Osteoblast (primary cell): ENCODE measurements at regions not wholly inside any gene's neighbourhood (a gene's known extent, or its start where the extent isn't known, plus 50 kb on each side); places are given as distances from the start of the nearest gene placed in this dataset.
A peak's percentile ranks its signal among the peaks of the same experiment; 100 is the strongest.

Experiments
- DNase-seq: peaks from one replicate; pipeline ENCODE4 v3.0.0; 2011; ENCODE audit warnings: low spot score, mixed read lengths; ENCODE audit not compliant: insufficient read length; ENCODE audit errors: missing footprints
- H2AFZ ChIP-seq: 2 replicates; pipeline ENCODE4 v1.6.0; 2011; ENCODE audit warnings: mild to moderate bottlenecking, low read length
- H3K27ac ChIP-seq: 2 replicates; pipeline ENCODE4 v1.5.1; 2011; ENCODE audit warnings: mild to moderate bottlenecking, low read depth, low read length, moderate library complexity
- H3K27me3 ChIP-seq: 2 replicates; pipeline ENCODE4 v1.6.0; 2012; ENCODE audit warnings: mild to moderate bottlenecking, control low read depth, inconsistent platforms, low read length, moderate library complexity; ENCODE audit not compliant: insufficient read depth
- H3K36me3 ChIP-seq: 2 replicates; pipeline ENCODE4 v1.5.1; 2011; ENCODE audit warnings: mild to moderate bottlenecking, low read length, control low read depth, moderate library complexity; ENCODE audit not compliant: insufficient read depth
- H3K4me1 ChIP-seq: 2 replicates; pipeline ENCODE4 v1.5.1; 2011; ENCODE audit warnings: mild to moderate bottlenecking, low read length, control low read depth, moderate library complexity; ENCODE audit not compliant: insufficient read depth
- H3K4me2 ChIP-seq: 2 replicates; pipeline ENCODE4 v1.6.0; 2011; ENCODE audit warnings: mild to moderate bottlenecking, low read length; ENCODE audit not compliant: insufficient read depth
- H3K4me3 ChIP-seq: fragments of 200-600 bp; sonication (generic); 3 replicates; pipeline ENCODE4 v1.5.1; 2012; ENCODE audit warnings: mild to moderate bottlenecking, low read length, inconsistent platforms; ENCODE audit not compliant: insufficient read depth
- H3K79me2 ChIP-seq: 2 replicates; pipeline ENCODE4 v1.6.0; 2012; ENCODE audit warnings: mild to moderate bottlenecking, low read length, control low read depth, inconsistent platforms; ENCODE audit not compliant: insufficient read depth
- H3K9me3 ChIP-seq: 2 replicates; pipeline ENCODE4 v1.5.1; 2011; ENCODE audit warnings: low read depth, low read length, control low read depth
- H4K20me1 ChIP-seq: 2 replicates; pipeline ENCODE4 v1.6.0; 2012; ENCODE audit warnings: mild to moderate bottlenecking, low read length, control low read depth; ENCODE audit not compliant: insufficient read depth
- TF ChIP-seq, protein P1 (sequence below): IDR thresholded peaks from 2 replicates; pipeline ENCODE4 v1.5.1; 2011; ENCODE audit warnings: mild to moderate bottlenecking, low read depth, low read length, moderate library complexity; ENCODE audit errors: extremely low read depth

DNA sequence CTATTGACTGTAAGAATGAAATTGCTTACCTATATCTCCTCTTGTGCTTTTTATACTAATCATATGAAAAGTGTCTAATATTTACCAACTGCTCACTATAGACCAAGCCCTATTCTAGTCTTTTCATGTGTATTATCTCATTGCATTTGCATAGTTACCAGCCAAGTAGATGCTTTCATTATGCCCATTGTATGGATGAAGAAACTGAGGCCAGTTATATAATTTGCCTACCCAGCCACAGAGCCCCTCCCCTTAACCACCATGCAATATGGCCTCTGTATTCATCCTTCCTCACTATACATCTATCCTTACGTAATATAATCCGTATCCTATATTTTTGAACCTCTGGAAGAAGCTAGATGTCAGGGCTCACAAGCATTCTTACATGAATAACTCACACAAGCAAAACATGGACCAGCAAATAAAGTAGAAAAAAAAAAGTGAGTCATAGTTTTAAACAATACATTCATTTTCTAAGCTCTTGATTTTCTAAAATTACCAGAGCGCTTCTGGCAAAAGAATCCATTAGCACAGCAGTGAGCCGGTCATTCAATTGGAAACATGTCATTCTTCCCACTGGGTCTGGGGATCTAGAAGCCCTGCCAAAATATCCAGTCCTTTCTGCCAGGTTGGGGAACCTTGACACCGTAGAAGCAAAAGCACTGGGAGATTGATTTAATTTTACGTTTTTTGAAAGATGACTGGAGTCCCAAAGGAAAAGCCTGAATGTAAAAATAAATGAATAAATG lies 80.0 kb downstream of the C11orf91 start:
- Histone ChIP-seq H3K4me1 (peaks cover 32% of the 10 kb centered on the region), H3K9me3 (no peaks in the 10 kb centered on the region), H3K27ac (peak overlapping the region; percentile 66), H4K20me1 (no peaks in the 10 kb centered on the region), H2AFZ (peak overlapping the region; percentile 17), H3K36me3 (no peaks in the 10 kb centered on the region), H3K4me3 (peak overlapping the region; percentile 22), H3K79me2 (no peaks in the 10 kb centered on the region), H3K27me3 (no peaks in the 10 kb centered on the region), H3K4me2 (peak overlapping the region; percentile 58)
- TF ChIP-seq, protein P1, sequence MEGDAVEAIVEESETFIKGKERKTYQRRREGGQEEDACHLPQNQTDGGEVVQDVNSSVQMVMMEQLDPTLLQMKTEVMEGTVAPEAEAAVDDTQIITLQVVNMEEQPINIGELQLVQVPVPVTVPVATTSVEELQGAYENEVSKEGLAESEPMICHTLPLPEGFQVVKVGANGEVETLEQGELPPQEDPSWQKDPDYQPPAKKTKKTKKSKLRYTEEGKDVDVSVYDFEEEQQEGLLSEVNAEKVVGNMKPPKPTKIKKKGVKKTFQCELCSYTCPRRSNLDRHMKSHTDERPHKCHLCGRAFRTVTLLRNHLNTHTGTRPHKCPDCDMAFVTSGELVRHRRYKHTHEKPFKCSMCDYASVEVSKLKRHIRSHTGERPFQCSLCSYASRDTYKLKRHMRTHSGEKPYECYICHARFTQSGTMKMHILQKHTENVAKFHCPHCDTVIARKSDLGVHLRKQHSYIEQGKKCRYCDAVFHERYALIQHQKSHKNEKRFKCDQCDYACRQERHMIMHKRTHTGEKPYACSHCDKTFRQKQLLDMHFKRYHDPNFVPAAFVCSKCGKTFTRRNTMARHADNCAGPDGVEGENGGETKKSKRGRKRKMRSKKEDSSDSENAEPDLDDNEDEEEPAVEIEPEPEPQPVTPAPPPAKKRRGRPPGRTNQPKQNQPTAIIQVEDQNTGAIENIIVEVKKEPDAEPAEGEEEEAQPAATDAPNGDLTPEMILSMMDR: no peak
- DNase-seq: no peak

DNA sequence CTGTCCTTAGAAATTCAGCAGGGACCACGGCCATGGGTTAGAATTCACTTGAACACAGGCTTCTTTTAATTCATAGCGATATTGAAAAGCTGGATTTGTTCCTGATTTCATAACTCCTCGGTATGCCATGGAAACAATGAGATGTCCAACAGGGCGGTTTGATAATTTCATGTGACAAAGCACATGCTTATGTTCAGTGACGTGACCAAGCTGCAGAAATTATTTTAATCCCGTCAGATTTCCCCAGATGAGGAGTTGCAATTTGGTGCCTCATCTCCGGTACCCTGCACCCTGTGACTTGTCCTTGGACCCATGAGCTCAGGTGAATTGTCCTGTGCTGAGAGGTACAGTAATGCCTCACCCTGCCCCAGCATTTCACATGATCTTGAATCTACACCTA lies 81.7 kb downstream of the C11orf91 start:
- peaks cover 32% of the 10 kb centered on the region for H3K4me1 ChIP-seq
- TF ChIP-seq, protein P1: no peak
- H2AFZ ChIP-seq: no peak overlapping the region
- H3K79me2 ChIP-seq: no peaks in the 10 kb centered on the region
- H4K20me1 ChIP-seq: no peaks in the 10 kb centered on the region
- DNase-seq: no peak
- H3K36me3 ChIP-seq: no peaks in the 10 kb centered on the region
- no peak overlapping the region for H3K4me2 ChIP-seq
- no peaks in the 10 kb centered on the region for H3K27me3 ChIP-seq
- no peak overlapping the region for H3K4me3 ChIP-seq
- H3K27ac ChIP-seq: no peak overlapping the region
- H3K9me3 ChIP-seq: no peaks in the 10 kb centered on the region

DNA sequence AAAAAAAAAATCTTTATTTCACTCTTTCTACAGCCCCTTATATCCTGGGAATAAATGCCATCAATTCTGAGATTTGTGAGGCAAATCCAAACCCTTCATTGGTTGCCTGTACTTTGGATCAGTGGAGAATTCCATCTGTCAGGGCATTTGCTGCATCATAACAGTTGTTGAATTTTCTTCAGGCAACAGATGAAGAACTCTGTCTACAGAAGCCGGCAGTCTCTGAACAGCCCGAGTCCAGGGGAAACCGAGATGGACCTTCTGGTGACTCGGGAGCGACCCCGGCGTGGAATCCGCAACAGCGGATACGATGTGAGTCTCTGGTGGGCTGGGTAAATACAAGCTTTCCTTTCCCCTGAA lies 82.3 kb downstream of the C11orf91 start:
- no peaks in the 10 kb centered on the region for H3K79me2 ChIP-seq
- no peak overlapping the region for H3K4me3 ChIP-seq
- H4K20me1 ChIP-seq: no peaks in the 10 kb centered on the region
- no peaks in the 10 kb centered on the region for H3K9me3 ChIP-seq
- H3K36me3 ChIP-seq: no peaks in the 10 kb centered on the region
- no peak overlapping the region for H3K4me2 ChIP-seq
- H3K27me3 ChIP-seq: no peaks in the 10 kb centered on the region
- no peak overlapping the region for H2AFZ ChIP-seq
- DNase-seq: no peak
- peaks cover 32% of the 10 kb centered on the region for H3K4me1 ChIP-seq
- TF ChIP-seq, protein P1: no peak
- no peak overlapping the region for H3K27ac ChIP-seq

DNA sequence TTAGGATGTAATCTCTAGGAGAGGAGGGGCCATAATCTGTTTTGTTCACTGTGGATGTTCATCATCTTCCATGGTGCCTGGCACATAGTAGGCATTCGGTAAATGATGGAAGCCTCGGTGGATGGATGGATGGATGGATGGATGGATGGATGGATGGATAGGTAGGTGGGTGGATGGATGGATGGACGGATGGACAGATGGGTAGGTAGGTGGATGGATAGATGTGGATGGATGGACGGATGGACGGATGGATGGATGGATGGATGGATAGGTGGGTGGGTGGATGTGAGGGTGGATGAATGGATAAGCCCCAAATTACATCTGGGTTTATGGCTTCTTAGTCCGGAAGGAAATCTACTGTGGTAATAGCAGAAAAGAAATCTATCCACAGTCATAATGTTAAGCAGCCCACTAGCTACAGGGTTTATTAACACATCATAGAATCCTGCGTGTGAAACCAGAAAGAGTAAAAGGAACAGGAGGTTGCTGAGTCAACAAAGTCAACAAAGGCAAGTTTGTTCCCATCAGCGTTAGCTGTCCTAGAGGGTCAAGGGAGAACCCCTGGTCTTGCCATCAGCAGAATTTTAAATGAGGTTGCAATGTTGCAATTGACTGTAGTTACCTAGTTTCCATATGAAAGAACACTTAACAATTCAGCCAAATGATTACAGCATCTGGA lies 82.8 kb downstream of the C11orf91 start:
- peaks cover 32% of the 10 kb centered on the region for H3K4me1 ChIP-seq
- no peak for DNase-seq

More for the DNA sequence above, 82.8 kb downstream of the C11orf91 start:
- no peak overlapping the region for H3K4me3 ChIP-seq
- no peak overlapping the region for H3K27ac ChIP-seq
- no peaks in the 10 kb centered on the region for H3K36me3 ChIP-seq
- H2AFZ ChIP-seq: no peak overlapping the region
- H4K20me1 ChIP-seq: no peaks in the 10 kb centered on the region
- TF ChIP-seq, protein P1: no peak
- H3K9me3 ChIP-seq: no peaks in the 10 kb centered on the region
- no peaks in the 10 kb centered on the region for H3K27me3 ChIP-seq
- no peak overlapping the region for H3K4me2 ChIP-seq
- no peaks in the 10 kb centered on the region for H3K79me2 ChIP-seq
